ENCODE measurements at regions not wholly inside any gene's neighbourhood (a gene's known extent, or its start where the extent isn't known, plus 50 kb on each side); places are given as distances from the start of the nearest gene placed in this dataset.

GRCh38 chr15:97053635-97054034 is 723.1 kb downstream of the NR2F2 start:
- Histone ChIP-seq H3K27me3 (ENCODE audit: insufficient read depth, low read depth) (no peaks in the 10 kb centered on the region), H2AFZ (ENCODE audit: low read depth) (no peak overlapping the region), H3K36me3 (ENCODE audit: insufficient read depth) (no peaks in the 10 kb centered on the region), H4K20me1 (ENCODE audit: insufficient read depth) (no peaks in the 10 kb centered on the region), H3K79me2 (ENCODE audit: insufficient read depth, low read depth) (no peaks in the 10 kb centered on the region), H3K27ac (no peak overlapping the region), H3K4me3 (IDR thresholded peaks at IDR 0.05; ENCODE audit: insufficient read depth, low read depth, low read length) (no peak overlapping the region), H3K4me1 (ENCODE audit: low read depth, poor library complexity, severe bottlenecking) (no peaks in the 10 kb centered on the region), H3K4me2 (no peak overlapping the region), H3K9ac (no peak overlapping the region)
- TF ChIP-seq CTCF (conservative IDR thresholded peaks at IDR 0.05; ENCODE audit: low read depth, low read length) = no peak

GRCh38 chr15:97057503-97057902 is 727.0 kb downstream of the NR2F2 start:
- H3K27me3 ChIP-seq (ENCODE audit: insufficient read depth, low read depth) = no peaks in the 10 kb centered on the region
- no peak overlapping the region for H3K4me3 ChIP-seq (IDR thresholded peaks at IDR 0.05; ENCODE audit: insufficient read depth, low read depth, low read length)
- no peak for TF ChIP-seq CTCF (conservative IDR thresholded peaks at IDR 0.05; ENCODE audit: low read depth, low read length)
- H3K9ac ChIP-seq = no peak overlapping the region
- no peaks in the 10 kb centered on the region for H3K36me3 ChIP-seq (ENCODE audit: insufficient read depth)
- H3K4me2 ChIP-seq = no peak overlapping the region
- no peak overlapping the region for H2AFZ ChIP-seq (ENCODE audit: low read depth)
- H3K27ac ChIP-seq = no peak overlapping the region
- H4K20me1 ChIP-seq (ENCODE audit: insufficient read depth) = no peaks in the 10 kb centered on the region
- H3K4me1 ChIP-seq (ENCODE audit: low read depth, poor library complexity, severe bottlenecking) = no peaks in the 10 kb centered on the region
- H3K79me2 ChIP-seq (ENCODE audit: insufficient read depth, low read depth) = no peaks in the 10 kb centered on the region

GRCh38 chr15:97059281-97059680 is 728.8 kb downstream of the NR2F2 start:
- no peak for TF ChIP-seq CTCF (conservative IDR thresholded peaks at IDR 0.05; ENCODE audit: low read depth, low read length)
- H3K36me3 ChIP-seq (ENCODE audit: insufficient read depth) = no peaks in the 10 kb centered on the region

GRCh38 chr15:97061392-97061791 is 730.9 kb downstream of the NR2F2 start:
- Histone ChIP-seq H3K79me2 (ENCODE audit: insufficient read depth, low read depth) (no peaks in the 10 kb centered on the region), H3K36me3 (ENCODE audit: insufficient read depth) (no peaks in the 10 kb centered on the region), H4K20me1 (ENCODE audit: insufficient read depth) (no peaks in the 10 kb centered on the region), H3K4me1 (ENCODE audit: low read depth, poor library complexity, severe bottlenecking) (no peaks in the 10 kb centered on the region), H3K4me3 (IDR thresholded peaks at IDR 0.05; ENCODE audit: insufficient read depth, low read depth, low read length) (no peak overlapping the region), H3K9ac (no peak overlapping the region), H2AFZ (ENCODE audit: low read depth) (no peak overlapping the region), H3K4me2 (no peak overlapping the region), H3K27me3 (ENCODE audit: insufficient read depth, low read depth) (no peaks in the 10 kb centered on the region), H3K27ac (no peak overlapping the region)
- no peak for TF ChIP-seq CTCF (conservative IDR thresholded peaks at IDR 0.05; ENCODE audit: low read depth, low read length)

More at GRCh38 chr15:97059281-97059680, 728.8 kb downstream of the NR2F2 start:
- Histone ChIP-seq H3K27ac (no peak overlapping the region), H3K4me2 (no peak overlapping the region), H3K9ac (no peak overlapping the region), H3K27me3 (ENCODE audit: insufficient read depth, low read depth) (no peaks in the 10 kb centered on the region), H3K4me1 (ENCODE audit: low read depth, poor library complexity, severe bottlenecking) (no peaks in the 10 kb centered on the region), H2AFZ (ENCODE audit: low read depth) (no peak overlapping the region), H4K20me1 (ENCODE audit: insufficient read depth) (no peaks in the 10 kb centered on the region), H3K79me2 (ENCODE audit: insufficient read depth, low read depth) (no peaks in the 10 kb centered on the region), H3K4me3 (IDR thresholded peaks at IDR 0.05; ENCODE audit: insufficient read depth, low read depth, low read length) (no peak overlapping the region)

All from KMS-11 (cell line).